Colonic mucosa (tissue), 4 donors: ENCODE measurements at regions not wholly inside any gene's neighbourhood (a gene's known extent, or its start where the extent isn't known, plus 50 kb on each side); places are given as distances from the start of the nearest gene placed in this dataset.

Source experiments
- DNase-seq: peaks from one replicate; pipeline ENCODE4 v3.0.0-alpha.2; 2020
- H3K27ac ChIP-seq: fragments of 200-600 bp; one replicate; pipeline ENCODE4 v1.8.0; 2021
- H3K27me3 ChIP-seq: fragments of 200-600 bp; one replicate; pipeline ENCODE4 v1.8.0; 2021
- H3K36me3 ChIP-seq: fragments of 200-600 bp; one replicate; pipeline ENCODE4 v1.8.0; 2021
- H3K4me1 ChIP-seq: fragments of 200-600 bp; one replicate; pipeline ENCODE4 v1.8.0; 2021; ENCODE audit warnings: mild to moderate bottlenecking
- H3K4me3 ChIP-seq: fragments of 200-600 bp; one replicate; pipeline ENCODE4 v1.8.0; 2021
- H3K9ac ChIP-seq, 2 donors: one replicate each; pipeline ENCODE4 v1.7.0; 2013; ENCODE audit warnings: control low read depth in 2 of 2, low read depth in 2 of 2, low read length in 2 of 2
- H3K9me3 ChIP-seq: fragments of 200-600 bp; one replicate; pipeline ENCODE4 v1.8.0; 2021
- intact Hi-C: fragments of 100-400 bp; cut with DNase I; formaldehyde crosslinking; loops from one replicate; pipeline ENCODE4 v1.14.1; 2022
- TF ChIP-seq, protein P1 (sequence below): fragments of 200-600 bp; IDR thresholded peaks from one replicate; pipeline ENCODE4 v1.8.0; 2022; ENCODE audit warnings: antibody characterized with exemption, mild to moderate bottlenecking
- donor health status: healthy.
- donor health status: DM: no; HTN: no; CAD: no.
- donor health status: DM: no; HTN: no; CAD: no.

DNA sequence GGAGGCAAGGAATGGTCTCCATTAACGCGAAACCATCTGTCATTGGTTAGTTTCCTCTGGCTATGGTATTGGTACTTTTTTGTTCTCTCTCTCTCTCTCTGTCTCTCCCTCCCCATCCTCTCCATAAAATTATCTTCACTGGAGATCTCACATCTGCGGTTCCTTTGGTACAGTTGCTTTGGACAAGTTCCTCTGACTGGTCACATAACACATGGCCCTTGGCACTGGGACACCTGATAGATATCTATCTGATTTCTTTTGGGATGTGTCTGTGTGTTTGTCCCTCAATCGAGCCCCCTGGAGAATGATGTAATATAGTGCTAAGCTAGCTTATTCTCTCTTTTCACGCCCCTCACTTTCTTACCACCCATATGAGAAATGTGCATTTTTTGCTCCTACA is 682.0 kb upstream of the B3GALT2 start:
- Histone ChIP-seq H3K4me3 (no peak overlapping the region), H3K9ac (no peak overlapping the region), H3K27ac (no peak overlapping the region), H3K27me3 (no peaks in the 10 kb centered on the region), H3K4me1 (no peaks in the 10 kb centered on the region), H3K36me3 (no peaks in the 10 kb centered on the region), H3K9me3 (no peaks in the 10 kb centered on the region)
- no peak for DNase-seq
- TF ChIP-seq, protein P1, sequence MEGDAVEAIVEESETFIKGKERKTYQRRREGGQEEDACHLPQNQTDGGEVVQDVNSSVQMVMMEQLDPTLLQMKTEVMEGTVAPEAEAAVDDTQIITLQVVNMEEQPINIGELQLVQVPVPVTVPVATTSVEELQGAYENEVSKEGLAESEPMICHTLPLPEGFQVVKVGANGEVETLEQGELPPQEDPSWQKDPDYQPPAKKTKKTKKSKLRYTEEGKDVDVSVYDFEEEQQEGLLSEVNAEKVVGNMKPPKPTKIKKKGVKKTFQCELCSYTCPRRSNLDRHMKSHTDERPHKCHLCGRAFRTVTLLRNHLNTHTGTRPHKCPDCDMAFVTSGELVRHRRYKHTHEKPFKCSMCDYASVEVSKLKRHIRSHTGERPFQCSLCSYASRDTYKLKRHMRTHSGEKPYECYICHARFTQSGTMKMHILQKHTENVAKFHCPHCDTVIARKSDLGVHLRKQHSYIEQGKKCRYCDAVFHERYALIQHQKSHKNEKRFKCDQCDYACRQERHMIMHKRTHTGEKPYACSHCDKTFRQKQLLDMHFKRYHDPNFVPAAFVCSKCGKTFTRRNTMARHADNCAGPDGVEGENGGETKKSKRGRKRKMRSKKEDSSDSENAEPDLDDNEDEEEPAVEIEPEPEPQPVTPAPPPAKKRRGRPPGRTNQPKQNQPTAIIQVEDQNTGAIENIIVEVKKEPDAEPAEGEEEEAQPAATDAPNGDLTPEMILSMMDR = no peak
- intact Hi-C loops = no loop called here

DNA sequence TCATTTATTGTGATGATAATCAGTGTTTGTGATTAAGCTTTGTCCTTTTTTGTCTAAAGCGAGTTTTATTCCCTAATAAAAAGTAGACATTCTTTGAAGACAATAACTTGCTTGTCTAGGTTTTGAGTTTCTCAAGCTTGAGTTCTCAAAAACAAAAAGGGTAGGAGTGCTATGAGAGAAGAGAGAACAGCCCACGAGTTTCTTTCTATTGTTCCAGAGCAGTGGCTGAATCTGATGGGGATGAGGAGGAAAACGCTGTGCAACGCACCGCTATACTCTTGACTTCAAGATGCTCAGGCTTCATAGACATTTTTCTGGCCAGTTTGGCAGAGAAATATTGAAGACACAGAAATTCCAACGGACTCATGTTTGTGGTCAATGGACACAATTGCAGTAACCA is 669.8 kb upstream of the B3GALT2 start:
- Histone ChIP-seq H3K27me3 (no peaks in the 10 kb centered on the region), H3K9ac (no peak overlapping the region), H3K4me3 (no peak overlapping the region), H3K36me3 (no peaks in the 10 kb centered on the region), H3K4me1 (no peaks in the 10 kb centered on the region), H3K27ac (no peak overlapping the region), H3K9me3 (no peaks in the 10 kb centered on the region)
- TF ChIP-seq, protein P1 = no peak
- DNase-seq = no peak
- intact Hi-C loops = no loop called here

DNA sequence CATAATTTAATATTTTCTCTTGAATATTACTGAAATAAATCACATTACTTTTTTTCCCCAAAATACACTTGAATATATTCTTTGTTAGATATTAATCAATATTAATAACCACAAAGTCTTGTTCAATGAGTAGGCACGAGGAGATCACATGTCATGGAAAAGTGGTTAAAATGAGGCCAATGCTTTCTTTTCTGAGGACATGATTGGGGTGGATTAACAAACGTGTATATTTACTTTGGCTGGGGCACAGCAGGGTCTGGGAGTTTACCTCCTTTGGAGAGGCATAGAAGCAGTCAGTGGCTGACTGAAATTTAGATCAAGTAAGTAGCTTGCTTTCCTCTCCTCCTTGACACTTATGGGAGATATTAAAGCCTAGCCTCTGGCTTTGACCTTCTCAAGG is 664.3 kb upstream of the B3GALT2 start:
- TF ChIP-seq, protein P1 = no peak
- Histone ChIP-seq H3K36me3 (no peaks in the 10 kb centered on the region), H3K4me1 (no peaks in the 10 kb centered on the region), H3K9ac (no peak overlapping the region), H3K27me3 (no peaks in the 10 kb centered on the region), H3K9me3 (no peaks in the 10 kb centered on the region), H3K4me3 (no peak overlapping the region), H3K27ac (no peak overlapping the region)
- DNase-seq = no peak
- intact Hi-C loops = no loop called here

GRCh38 chr1:193846876-193847604 is 660.6 kb upstream of the B3GALT2 start:
- intact Hi-C loops = no loop called here
- DNase-seq = no peak
- Histone ChIP-seq H3K9ac (no peak overlapping the region), H3K9me3 (no peaks in the 10 kb centered on the region), H3K27me3 (no peaks in the 10 kb centered on the region), H3K36me3 (no peaks in the 10 kb centered on the region), H3K4me1 (no peaks in the 10 kb centered on the region), H3K4me3 (no peak overlapping the region), H3K27ac (no peak overlapping the region)
- TF ChIP-seq, protein P1 = no peak

DNA sequence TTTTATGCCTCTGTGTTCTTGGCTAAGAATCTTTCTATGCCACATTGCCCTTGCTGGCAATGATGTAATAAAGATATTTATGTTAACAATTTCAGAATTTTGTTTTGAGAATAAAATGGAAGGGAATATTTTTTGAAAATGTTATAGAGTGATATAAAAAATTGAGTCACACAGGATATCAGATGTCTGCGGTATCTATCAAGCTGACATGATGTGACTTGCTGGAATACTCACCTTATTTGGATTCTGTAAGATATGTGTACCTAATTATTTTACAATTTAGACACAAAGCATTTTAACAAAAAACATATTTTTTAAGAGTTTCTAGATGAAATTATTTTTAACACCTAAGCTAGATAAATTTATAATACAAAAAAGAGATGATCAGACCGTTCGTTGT is 660.0 kb upstream of the B3GALT2 start:
- Histone ChIP-seq H3K9ac (no peak overlapping the region), H3K4me1 (no peaks in the 10 kb centered on the region), H3K27ac (no peak overlapping the region), H3K4me3 (no peak overlapping the region), H3K27me3 (no peaks in the 10 kb centered on the region), H3K36me3 (no peaks in the 10 kb centered on the region), H3K9me3 (no peaks in the 10 kb centered on the region)
- TF ChIP-seq, protein P1 = no peak
- DNase-seq = no peak
- intact Hi-C loops = no loop called here
